ENCODE measurements at regions not wholly inside any gene's neighbourhood (a gene's known extent, or its start where the extent isn't known, plus 50 kb on each side); places are given as distances from the start of the nearest gene placed in this dataset.
A peak's percentile ranks its signal among the peaks of the same experiment; 100 is the strongest.

DNA sequence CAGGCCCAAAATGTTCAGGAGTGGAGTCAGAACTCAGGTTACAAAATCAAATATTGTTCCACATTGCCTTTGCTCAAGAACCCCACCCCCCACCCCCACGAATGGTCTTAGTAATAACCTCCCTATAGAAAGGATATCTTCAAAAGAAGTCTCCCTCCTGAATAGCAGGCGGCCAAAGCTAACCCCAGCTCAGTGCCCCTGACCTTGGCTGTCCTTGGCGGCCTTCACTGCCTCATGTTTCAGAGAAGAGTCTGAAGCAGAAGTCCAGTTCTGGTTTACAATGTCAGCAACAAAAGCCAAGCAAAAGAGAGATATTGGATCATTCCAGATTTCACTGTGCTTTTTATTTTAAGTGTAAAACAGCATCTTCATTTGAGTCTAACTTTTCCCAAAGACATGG is 476.5 kb upstream of the NRP1 start:
- TF ChIP-seq, protein P1, sequence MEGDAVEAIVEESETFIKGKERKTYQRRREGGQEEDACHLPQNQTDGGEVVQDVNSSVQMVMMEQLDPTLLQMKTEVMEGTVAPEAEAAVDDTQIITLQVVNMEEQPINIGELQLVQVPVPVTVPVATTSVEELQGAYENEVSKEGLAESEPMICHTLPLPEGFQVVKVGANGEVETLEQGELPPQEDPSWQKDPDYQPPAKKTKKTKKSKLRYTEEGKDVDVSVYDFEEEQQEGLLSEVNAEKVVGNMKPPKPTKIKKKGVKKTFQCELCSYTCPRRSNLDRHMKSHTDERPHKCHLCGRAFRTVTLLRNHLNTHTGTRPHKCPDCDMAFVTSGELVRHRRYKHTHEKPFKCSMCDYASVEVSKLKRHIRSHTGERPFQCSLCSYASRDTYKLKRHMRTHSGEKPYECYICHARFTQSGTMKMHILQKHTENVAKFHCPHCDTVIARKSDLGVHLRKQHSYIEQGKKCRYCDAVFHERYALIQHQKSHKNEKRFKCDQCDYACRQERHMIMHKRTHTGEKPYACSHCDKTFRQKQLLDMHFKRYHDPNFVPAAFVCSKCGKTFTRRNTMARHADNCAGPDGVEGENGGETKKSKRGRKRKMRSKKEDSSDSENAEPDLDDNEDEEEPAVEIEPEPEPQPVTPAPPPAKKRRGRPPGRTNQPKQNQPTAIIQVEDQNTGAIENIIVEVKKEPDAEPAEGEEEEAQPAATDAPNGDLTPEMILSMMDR (conservative IDR thresholded peaks at IDR 0.05 in 1 of 2, IDR thresholded peaks at IDR 0.05 in 1 of 2; ENCODE audit: low read depth in 1 of 2, low read length in 2 of 2): no peak
- TF ChIP-seq EZH2 (IDR thresholded peaks at IDR 0.05; ENCODE audit: low read length, missing control alignments): no peak
- Histone ChIP-seq H3K9me3 (ENCODE audit: control insufficient read depth, insufficient read depth, low read depth, low read length) (no peaks in the 10 kb centered on the region), H2AFZ (ENCODE audit: low read length) (no peak overlapping the region), H3K36me3 (ENCODE audit: control insufficient read depth, insufficient read depth, low read length) (no peaks in the 10 kb centered on the region), H3K4me1 (ENCODE audit: control insufficient read depth, extremely low read depth, insufficient read depth, low read length) (no peaks in the 10 kb centered on the region), H3K9ac (ENCODE audit: insufficient read depth, low read length) (no peak overlapping the region), H3K27me3 (ENCODE audit: control insufficient read depth, insufficient read depth, low read length) (no peaks in the 10 kb centered on the region), H3K27ac (ENCODE audit: insufficient read depth, low read length) (no peak overlapping the region), H3K4me2 (ENCODE audit: extremely low read depth, insufficient read depth, low read length) (no peak overlapping the region), H4K20me1 (ENCODE audit: control insufficient read depth, extremely low read depth, insufficient read depth, low read length) (no peaks in the 10 kb centered on the region), H3K4me3 (replicated peaks in 1 of 4; ENCODE audit: control extremely low read depth in 1 of 4, insufficient read depth in 1 of 4, low read depth in 3 of 4, low read length in 4 of 4) (no peak overlapping the region), H3K79me2 (ENCODE audit: control insufficient read depth, insufficient read depth, low read length) (no peaks in the 10 kb centered on the region)
- DNase-seq (ENCODE audit: low read depth in 2 of 2): no peak

- no peaks in the 10 kb centered on the region for H3K36me3 ChIP-seq (ENCODE audit: control insufficient read depth, insufficient read depth, low read length)
- no peaks in the 10 kb centered on the region for H3K27me3 ChIP-seq (ENCODE audit: control insufficient read depth, insufficient read depth, low read length)
- DNase-seq (ENCODE audit: low read depth in 2 of 2): no peak
- TF ChIP-seq EZH2 (IDR thresholded peaks at IDR 0.05; ENCODE audit: low read length, missing control alignments): no peak
- TF ChIP-seq, protein P1 (conservative IDR thresholded peaks at IDR 0.05 in 1 of 2, IDR thresholded peaks at IDR 0.05 in 1 of 2; ENCODE audit: low read depth in 1 of 2, low read length in 2 of 2): no peak
- no peak overlapping the region for H3K4me2 ChIP-seq (ENCODE audit: extremely low read depth, insufficient read depth, low read length)
- no peaks in the 10 kb centered on the region for H3K79me2 ChIP-seq (ENCODE audit: control insufficient read depth, insufficient read depth, low read length)
- H3K27ac ChIP-seq (ENCODE audit: insufficient read depth, low read length): no peak overlapping the region
- no peak overlapping the region for H3K9ac ChIP-seq (ENCODE audit: insufficient read depth, low read length)
- H2AFZ ChIP-seq (ENCODE audit: low read length): no peak overlapping the region
- no peak overlapping the region for H3K4me3 ChIP-seq (replicated peaks in 1 of 4; ENCODE audit: control extremely low read depth in 1 of 4, insufficient read depth in 1 of 4, low read depth in 3 of 4, low read length in 4 of 4)
- H4K20me1 ChIP-seq (ENCODE audit: control insufficient read depth, extremely low read depth, insufficient read depth, low read length): no peaks in the 10 kb centered on the region
- H3K4me1 ChIP-seq (ENCODE audit: control insufficient read depth, extremely low read depth, insufficient read depth, low read length): no peaks in the 10 kb centered on the region
- H3K9me3 ChIP-seq (ENCODE audit: control insufficient read depth, insufficient read depth, low read depth, low read length): no peaks in the 10 kb centered on the region
Measured at GRCh38 chr10:33809732-33810131, 475.3 kb upstream of the NRP1 start.

DNA sequence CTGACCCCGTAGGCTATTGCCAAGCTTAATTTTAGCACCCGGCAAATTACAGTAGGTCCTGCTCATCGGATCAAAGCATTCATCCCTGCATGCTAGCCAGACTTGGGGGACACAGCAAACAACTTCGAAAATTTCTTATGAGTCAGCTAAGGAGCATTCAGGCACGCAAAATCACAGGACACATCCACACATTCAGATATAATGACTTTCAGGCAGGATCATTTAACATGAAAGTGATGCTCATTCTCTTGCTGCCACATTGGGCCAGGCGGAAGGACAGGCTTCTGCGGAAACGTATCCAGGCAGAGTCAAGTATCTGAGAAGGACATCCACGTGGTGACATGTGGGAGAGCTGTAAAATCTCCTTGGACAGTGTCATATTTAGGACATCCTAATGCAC is 474.0 kb upstream of the NRP1 start:
- no peaks in the 10 kb centered on the region for H3K9me3 ChIP-seq (ENCODE audit: control insufficient read depth, insufficient read depth, low read depth, low read length)
- H4K20me1 ChIP-seq (ENCODE audit: control insufficient read depth, extremely low read depth, insufficient read depth, low read length): no peaks in the 10 kb centered on the region
- no peak overlapping the region for H2AFZ ChIP-seq (ENCODE audit: low read length)
- H3K4me3 ChIP-seq (replicated peaks in 1 of 4; ENCODE audit: control extremely low read depth in 1 of 4, insufficient read depth in 1 of 4, low read depth in 3 of 4, low read length in 4 of 4): no peak overlapping the region
- DNase-seq (ENCODE audit: low read depth in 2 of 2): peak in 1 of 2 donors; percentile 73
- H3K4me1 ChIP-seq (ENCODE audit: control insufficient read depth, extremely low read depth, insufficient read depth, low read length): no peaks in the 10 kb centered on the region
- no peaks in the 10 kb centered on the region for H3K27me3 ChIP-seq (ENCODE audit: control insufficient read depth, insufficient read depth, low read length)
- no peak overlapping the region for H3K27ac ChIP-seq (ENCODE audit: insufficient read depth, low read length)
- no peaks in the 10 kb centered on the region for H3K36me3 ChIP-seq (ENCODE audit: control insufficient read depth, insufficient read depth, low read length)
- H3K9ac ChIP-seq (ENCODE audit: insufficient read depth, low read length): no peak overlapping the region
- TF ChIP-seq, protein P1 (conservative IDR thresholded peaks at IDR 0.05 in 1 of 2, IDR thresholded peaks at IDR 0.05 in 1 of 2; ENCODE audit: low read depth in 1 of 2, low read length in 2 of 2): no peak
- TF ChIP-seq EZH2 (IDR thresholded peaks at IDR 0.05; ENCODE audit: low read length, missing control alignments): no peak
- no peaks in the 10 kb centered on the region for H3K79me2 ChIP-seq (ENCODE audit: control insufficient read depth, insufficient read depth, low read length)
- H3K4me2 ChIP-seq (ENCODE audit: extremely low read depth, insufficient read depth, low read length): no peak overlapping the region
